Loucy (cell line): ENCODE measurements at regions not wholly inside any gene's neighbourhood (a gene's known extent, or its start where the extent isn't known, plus 50 kb on each side); places are given as distances from the start of the nearest gene placed in this dataset.

Experiments used
- EZH2phosphoT487 ChIP-seq: fragments of 200-600 bp; IDR thresholded peaks from 2 replicates; pipeline ENCODE4 v1.6.1; 2018; ENCODE audit warnings: antibody characterized with exemption, mild to moderate bottlenecking, moderate library complexity, borderline replicate concordance
- TF ChIP-seq, protein P1 (sequence below): fragments of 200-600 bp; sonication (generic); conservative IDR thresholded peaks from 2 replicates; pipeline ENCODE4 v1.5.1; 2014; ENCODE audit warnings: mild to moderate bottlenecking, antibody characterized with exemption, low read length

GRCh38 chr14:98298481-98299244 is 973.3 kb downstream of the BCL11B start:
- TF ChIP-seq, protein P1, sequence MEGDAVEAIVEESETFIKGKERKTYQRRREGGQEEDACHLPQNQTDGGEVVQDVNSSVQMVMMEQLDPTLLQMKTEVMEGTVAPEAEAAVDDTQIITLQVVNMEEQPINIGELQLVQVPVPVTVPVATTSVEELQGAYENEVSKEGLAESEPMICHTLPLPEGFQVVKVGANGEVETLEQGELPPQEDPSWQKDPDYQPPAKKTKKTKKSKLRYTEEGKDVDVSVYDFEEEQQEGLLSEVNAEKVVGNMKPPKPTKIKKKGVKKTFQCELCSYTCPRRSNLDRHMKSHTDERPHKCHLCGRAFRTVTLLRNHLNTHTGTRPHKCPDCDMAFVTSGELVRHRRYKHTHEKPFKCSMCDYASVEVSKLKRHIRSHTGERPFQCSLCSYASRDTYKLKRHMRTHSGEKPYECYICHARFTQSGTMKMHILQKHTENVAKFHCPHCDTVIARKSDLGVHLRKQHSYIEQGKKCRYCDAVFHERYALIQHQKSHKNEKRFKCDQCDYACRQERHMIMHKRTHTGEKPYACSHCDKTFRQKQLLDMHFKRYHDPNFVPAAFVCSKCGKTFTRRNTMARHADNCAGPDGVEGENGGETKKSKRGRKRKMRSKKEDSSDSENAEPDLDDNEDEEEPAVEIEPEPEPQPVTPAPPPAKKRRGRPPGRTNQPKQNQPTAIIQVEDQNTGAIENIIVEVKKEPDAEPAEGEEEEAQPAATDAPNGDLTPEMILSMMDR = no peak
- TF ChIP-seq EZH2phosphoT487 = no peak
